GM18526 (cell line): ENCODE measurements at regions not wholly inside any gene's neighbourhood (a gene's known extent, or its start where the extent isn't known, plus 50 kb on each side); places are given as distances from the start of the nearest gene placed in this dataset.

Experiments
- POLR2A ChIP-seq: IDR thresholded peaks from 3 replicates; pipeline ENCODE4 v1.6.1; 2011; ENCODE audit not compliant: insufficient read length; ENCODE audit errors: extremely low read depth

DNA sequence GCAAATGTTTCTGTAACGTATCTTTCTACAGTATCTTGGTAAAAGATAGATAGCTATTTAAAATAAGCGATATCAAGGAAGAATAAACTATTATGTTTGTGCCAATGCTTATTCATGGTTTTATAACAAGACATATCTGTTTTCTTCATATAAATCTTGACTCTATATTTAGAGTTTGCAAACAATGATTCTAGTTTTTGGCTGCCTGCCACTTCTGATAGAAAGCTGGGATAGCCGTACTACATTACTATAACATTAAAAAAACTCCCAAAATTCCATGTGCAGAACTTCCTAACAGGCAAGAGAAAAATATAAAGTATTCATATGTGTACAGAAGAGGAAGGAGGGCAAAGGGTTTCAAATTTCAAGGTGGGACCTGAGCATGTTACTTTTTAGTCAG is 985.0 kb downstream of the BCL11A start:
- TF ChIP-seq POLR2A: no peak

- no peak for TF ChIP-seq POLR2A
Observed at GRCh38 chr2:59567151-59567550, 986.3 kb downstream of the BCL11A start.

DNA sequence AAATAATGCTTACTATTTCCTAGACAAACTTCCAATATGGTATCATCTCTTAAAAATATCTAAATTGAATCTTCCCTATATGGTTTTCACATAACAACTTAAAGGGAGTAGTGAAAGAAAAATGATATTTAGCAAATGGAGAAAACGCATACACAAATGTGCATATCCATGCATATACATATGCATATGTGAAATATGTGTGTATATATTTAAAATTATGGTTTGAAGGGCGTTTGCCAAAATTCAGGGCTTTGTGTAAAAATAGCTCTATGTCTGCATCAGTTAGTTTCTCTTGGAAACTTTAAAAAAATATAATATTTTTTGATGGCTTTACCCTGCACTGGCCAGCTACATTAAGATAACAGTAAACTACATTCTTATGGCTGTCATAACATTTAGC is 986.7 kb downstream of the BCL11A start:
- TF ChIP-seq POLR2A: no peak

- no peak for TF ChIP-seq POLR2A
Observed at GRCh38 chr2:59561281-59561680, 992.2 kb downstream of the BCL11A start.

- TF ChIP-seq POLR2A: no peak
Observed at GRCh38 chr2:59560769-59561168, 992.7 kb downstream of the BCL11A start.

DNA sequence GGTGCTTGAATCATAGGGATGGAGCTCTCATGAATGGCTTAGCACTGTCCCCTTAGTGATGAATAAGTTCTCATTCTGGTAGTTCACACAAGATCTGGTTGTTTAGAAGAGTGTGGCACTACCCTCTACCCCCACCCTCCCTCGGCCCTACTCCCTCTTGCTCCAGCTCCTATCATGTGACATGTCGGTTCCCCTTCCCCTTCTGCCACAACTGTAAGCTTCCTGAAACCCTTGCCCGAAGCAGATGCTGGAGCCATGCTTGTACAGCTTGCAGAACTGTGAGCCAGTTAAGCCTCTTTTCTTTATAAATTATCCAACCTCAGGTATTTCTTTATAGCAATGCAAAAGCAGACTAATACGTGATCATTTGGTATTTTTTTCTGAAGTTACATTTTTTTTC is 1012.6 kb downstream of the BCL11A start:
- TF ChIP-seq POLR2A: no peak

DNA sequence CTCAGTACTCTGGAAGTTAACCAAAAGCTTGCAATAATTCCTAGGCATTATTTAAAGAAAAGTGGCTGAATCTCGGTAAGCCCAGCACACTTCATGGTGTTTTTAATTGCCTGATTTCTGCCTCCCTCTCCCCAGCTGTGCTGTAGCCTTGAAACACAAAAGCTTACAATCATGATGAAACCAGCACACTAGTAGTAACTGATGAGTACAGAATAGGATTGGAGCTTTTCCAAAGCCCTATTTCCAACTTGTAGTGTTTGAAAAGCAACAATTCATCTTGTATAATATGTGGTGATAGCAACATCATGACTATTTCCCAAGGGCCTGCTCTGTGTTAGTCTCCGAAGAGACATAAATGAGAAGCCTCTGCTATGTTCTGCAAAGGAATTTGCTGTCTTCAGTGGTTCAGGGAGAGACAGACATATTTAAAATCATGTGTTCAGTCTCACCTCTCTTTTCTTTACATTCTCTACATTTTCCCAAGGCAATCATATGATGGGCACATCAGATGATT is 1015.0 kb downstream of the BCL11A start:
- TF ChIP-seq POLR2A: no peak

DNA sequence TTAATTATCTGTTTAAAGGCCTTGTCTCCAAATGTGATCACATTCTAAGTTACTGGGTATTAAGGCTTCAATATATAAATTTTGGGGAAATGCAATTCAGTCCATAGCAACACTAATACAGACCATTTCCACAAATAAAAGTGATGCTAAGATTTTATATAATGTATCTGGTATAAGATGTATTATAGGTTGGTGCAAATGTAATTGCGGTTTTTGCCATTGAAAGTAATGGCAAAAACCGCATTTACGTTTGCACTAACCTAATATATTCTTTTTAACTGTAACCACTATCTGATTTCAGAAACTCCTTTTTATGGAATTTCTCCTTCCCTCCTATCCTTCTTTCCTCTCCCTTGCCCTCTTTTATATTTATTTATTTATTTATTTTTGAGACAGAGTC is 1020.6 kb downstream of the BCL11A start:
- no peak for TF ChIP-seq POLR2A

DNA sequence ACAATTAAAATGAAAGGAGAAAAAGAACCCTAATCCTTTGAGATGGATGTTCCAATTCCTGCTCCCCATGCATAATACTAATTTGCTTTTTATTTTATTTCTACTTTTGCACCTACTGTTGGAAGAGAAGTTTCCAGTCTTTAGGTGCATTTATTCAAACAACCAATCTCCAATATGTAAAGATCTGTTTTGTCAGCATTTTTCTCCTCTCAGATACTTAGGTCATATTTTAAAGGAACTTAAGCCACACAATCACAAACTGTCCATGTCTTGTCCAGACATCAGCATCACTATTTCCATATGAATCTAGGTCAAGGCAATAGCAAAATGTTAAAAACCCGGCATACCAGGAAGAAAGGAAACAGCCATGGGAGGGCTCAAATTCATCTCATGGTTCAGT is 1023.2 kb downstream of the BCL11A start:
- no peak for TF ChIP-seq POLR2A

- TF ChIP-seq POLR2A: no peak
Observed at GRCh38 chr2:59529726-59530125, 1023.7 kb downstream of the BCL11A start.

- TF ChIP-seq POLR2A: no peak
Observed at GRCh38 chr2:59528525-59528924, 1024.9 kb downstream of the BCL11A start.

- no peak for TF ChIP-seq POLR2A
Observed at GRCh38 chr2:59502981-59503380, 1050.5 kb downstream of the BCL11A start.

DNA sequence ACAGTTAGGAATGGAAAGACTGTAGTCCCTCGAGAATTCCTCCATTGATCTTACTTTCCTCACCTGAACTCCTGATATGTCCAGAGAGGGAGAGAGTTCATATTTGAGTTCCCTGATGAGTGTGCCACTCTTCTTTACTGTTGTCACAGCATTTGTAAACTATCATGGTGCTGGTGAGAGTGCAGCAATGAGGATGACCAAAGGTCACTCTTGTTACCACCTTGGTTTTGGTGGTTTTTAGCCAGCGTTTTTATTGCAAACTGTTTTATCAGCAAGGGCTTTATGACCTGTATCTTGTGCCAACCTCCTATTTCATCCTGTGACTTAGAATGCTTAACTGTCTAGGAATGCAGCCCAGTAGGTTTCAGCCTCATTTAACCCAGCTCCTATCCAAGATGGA is 1062.5 kb downstream of the BCL11A start:
- no peak for TF ChIP-seq POLR2A

- TF ChIP-seq POLR2A: no peak
Observed at GRCh38 chr2:59490192-59490591, 1063.3 kb downstream of the BCL11A start.

- TF ChIP-seq POLR2A: no peak
Observed at GRCh38 chr2:59484673-59485072, 1068.8 kb downstream of the BCL11A start.

GRCh38 chr2:59463426-59463825 is 1090.0 kb downstream of the BCL11A start:
- no peak for TF ChIP-seq POLR2A

GRCh38 chr2:59462422-59463197 is 1090.8 kb downstream of the BCL11A start:
- no peak for TF ChIP-seq POLR2A

DNA sequence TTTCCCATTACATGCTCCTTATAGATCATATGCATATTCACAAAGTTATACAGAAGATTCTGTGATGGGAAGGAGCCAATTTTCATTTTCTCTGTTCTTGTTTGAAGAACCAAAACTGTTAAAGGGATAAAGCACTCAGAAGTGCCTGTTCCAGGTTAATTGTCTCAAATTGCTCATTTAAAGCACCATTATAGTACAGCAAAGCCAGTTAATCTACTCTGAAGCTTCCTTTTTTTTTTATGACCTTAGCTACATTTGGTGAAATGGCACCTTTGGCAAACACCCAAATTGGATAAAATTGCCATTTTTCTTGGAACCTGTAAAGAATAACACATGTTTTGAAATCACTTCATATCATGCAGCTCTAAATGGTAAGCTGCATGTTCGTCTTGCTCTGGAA is 1092.3 kb downstream of the BCL11A start:
- TF ChIP-seq POLR2A: no peak

GRCh38 chr2:59458800-59459199 is 1094.7 kb downstream of the BCL11A start:
- no peak for TF ChIP-seq POLR2A
